DOHH2 (cell line): ENCODE measurements at regions not wholly inside any gene's neighbourhood (a gene's known extent, or its start where the extent isn't known, plus 50 kb on each side); places are given as distances from the start of the nearest gene placed in this dataset.

Experiments used
- H3F3A ChIP-seq: fragments of 200-600 bp; sonication (generic), shearing (Covaris generic); 2 replicates; pipeline ENCODE4 v1.6.0; 2016; ENCODE audit warnings: antibody characterized with exemption, mild to moderate bottlenecking; ENCODE audit not compliant: control insufficient read depth, insufficient read depth
- H3K27ac ChIP-seq: fragments of 200-600 bp; sonication (generic); 2 replicates; pipeline ENCODE4 v1.5.1; 2014; ENCODE audit warnings: low read depth, mild to moderate bottlenecking, low read length, moderate library complexity
- H3K27me3 ChIP-seq: fragments of 200-600 bp; sonication (generic); 2 replicates; pipeline ENCODE4 v1.6.1; 2014; ENCODE audit warnings: mild to moderate bottlenecking, low read length, mixed read lengths; ENCODE audit not compliant: control insufficient read depth
- H3K36me3 ChIP-seq: fragments of 200-600 bp; sonication (generic); 2 replicates; pipeline ENCODE4 v1.6.1; 2014; ENCODE audit warnings: mild to moderate bottlenecking, low read length, moderate library complexity, mixed read lengths; ENCODE audit not compliant: control insufficient read depth
- H3K4me1 ChIP-seq: fragments of 200-600 bp; sonication (generic); 2 replicates; pipeline ENCODE4 v1.6.1; 2014; ENCODE audit warnings: mild to moderate bottlenecking, low read length, mixed read lengths; ENCODE audit not compliant: control insufficient read depth
- H3K4me2 ChIP-seq: fragments of 200-600 bp; sonication (generic); 2 replicates; pipeline ENCODE4 v1.6.0; 2014; ENCODE audit warnings: mild to moderate bottlenecking, low read length, moderate library complexity
- H3K4me3 ChIP-seq: fragments of 200-600 bp; sonication (generic); 2 replicates; pipeline ENCODE4 v1.5.1; 2014; ENCODE audit warnings: mild to moderate bottlenecking, low read length, mixed read lengths
- H3K79me2 ChIP-seq: fragments of 200-600 bp; sonication (generic); 2 replicates; pipeline ENCODE4 v1.6.1; 2014; ENCODE audit warnings: mild to moderate bottlenecking, low read length, mixed read lengths; ENCODE audit not compliant: control insufficient read depth
- H3K9me2 ChIP-seq: fragments of 200-600 bp; sonication (generic); replicated peaks from 2 replicates; pipeline ENCODE4 v1.6.1; 2014; ENCODE audit warnings: mild to moderate bottlenecking, low read length, mixed read lengths; ENCODE audit not compliant: control insufficient read depth
- H3K9me3 ChIP-seq: fragments of 200-600 bp; sonication (generic); 2 replicates; pipeline ENCODE4 v1.6.1; 2014; ENCODE audit warnings: antibody characterized with exemption, low read length, mixed read lengths; ENCODE audit not compliant: control insufficient read depth, insufficient read depth
- H4K20me1 ChIP-seq: fragments of 200-600 bp; sonication (generic); 2 replicates; pipeline ENCODE4 v1.6.0; 2014; ENCODE audit warnings: low read depth, mild to moderate bottlenecking, antibody characterized with exemption, low read length, moderate library complexity; ENCODE audit not compliant: control insufficient read depth, insufficient read depth
- EZH2phosphoT487 ChIP-seq: fragments of 200-600 bp; sonication (generic); IDR thresholded peaks from 2 replicates; pipeline ENCODE4 v1.6.1; 2017; ENCODE audit warnings: borderline replicate concordance, mild to moderate bottlenecking, antibody characterized with exemption, low read length, moderate library complexity, mixed read lengths
- TF ChIP-seq, protein P1 (sequence below): fragments of 200-600 bp; sonication (generic); IDR thresholded peaks from one replicate; pipeline ENCODE4 v1.5.1; 2014; ENCODE audit warnings: antibody characterized with exemption, mild to moderate bottlenecking, low read depth, low read length; ENCODE audit not compliant: poor library complexity, severe bottlenecking

GRCh38 chr3:88220126-88220525 is 70.4 kb downstream of the C3orf38 start:
- H3K9me2 ChIP-seq, result no peaks in the 10 kb centered on the region
- H3F3A ChIP-seq, result no peaks in the 10 kb centered on the region
- no peaks in the 10 kb centered on the region for H3K9me3 ChIP-seq
- no peak overlapping the region for H3K4me3 ChIP-seq
- H3K36me3 ChIP-seq, result no peaks in the 10 kb centered on the region
- no peaks in the 10 kb centered on the region for H3K27me3 ChIP-seq
- H4K20me1 ChIP-seq, result no peaks in the 10 kb centered on the region
- no peak overlapping the region for H3K27ac ChIP-seq
- H3K79me2 ChIP-seq, result no peaks in the 10 kb centered on the region
- 0 out of 2 replicates have a peak, but pooled peaks cover 2% of the 10 kb centered on the region for H3K4me1 ChIP-seq
- TF ChIP-seq, protein P1, sequence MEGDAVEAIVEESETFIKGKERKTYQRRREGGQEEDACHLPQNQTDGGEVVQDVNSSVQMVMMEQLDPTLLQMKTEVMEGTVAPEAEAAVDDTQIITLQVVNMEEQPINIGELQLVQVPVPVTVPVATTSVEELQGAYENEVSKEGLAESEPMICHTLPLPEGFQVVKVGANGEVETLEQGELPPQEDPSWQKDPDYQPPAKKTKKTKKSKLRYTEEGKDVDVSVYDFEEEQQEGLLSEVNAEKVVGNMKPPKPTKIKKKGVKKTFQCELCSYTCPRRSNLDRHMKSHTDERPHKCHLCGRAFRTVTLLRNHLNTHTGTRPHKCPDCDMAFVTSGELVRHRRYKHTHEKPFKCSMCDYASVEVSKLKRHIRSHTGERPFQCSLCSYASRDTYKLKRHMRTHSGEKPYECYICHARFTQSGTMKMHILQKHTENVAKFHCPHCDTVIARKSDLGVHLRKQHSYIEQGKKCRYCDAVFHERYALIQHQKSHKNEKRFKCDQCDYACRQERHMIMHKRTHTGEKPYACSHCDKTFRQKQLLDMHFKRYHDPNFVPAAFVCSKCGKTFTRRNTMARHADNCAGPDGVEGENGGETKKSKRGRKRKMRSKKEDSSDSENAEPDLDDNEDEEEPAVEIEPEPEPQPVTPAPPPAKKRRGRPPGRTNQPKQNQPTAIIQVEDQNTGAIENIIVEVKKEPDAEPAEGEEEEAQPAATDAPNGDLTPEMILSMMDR, result no peak
- no peak for TF ChIP-seq EZH2phosphoT487
- H3K4me2 ChIP-seq, result no peak overlapping the region

DNA sequence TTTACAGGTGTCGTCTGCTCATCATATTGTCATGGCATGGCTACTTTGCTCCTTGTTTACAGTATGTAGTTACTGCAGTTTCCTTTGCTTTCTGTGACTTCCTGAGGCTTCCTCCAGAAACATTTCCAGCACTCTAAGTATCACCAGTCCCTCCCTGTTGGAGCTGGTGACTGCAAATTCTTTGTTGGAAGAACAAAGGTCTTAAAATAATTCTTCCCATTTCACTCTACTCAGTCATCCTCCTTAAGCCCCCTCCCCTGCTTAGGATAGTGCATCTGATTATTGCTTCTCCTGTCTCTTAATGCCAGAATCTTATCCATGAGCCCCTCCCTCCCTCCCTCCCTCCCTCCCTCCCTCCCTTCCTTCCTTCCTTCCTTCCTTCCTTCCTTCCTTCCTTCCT is 72.0 kb downstream of the C3orf38 start:
- Histone ChIP-seq H3K4me2 (no peak overlapping the region), H3F3A (no peaks in the 10 kb centered on the region), H3K4me3 (no peak overlapping the region), H3K27ac (no peak overlapping the region), H3K9me2 (no peaks in the 10 kb centered on the region), H3K36me3 (no peaks in the 10 kb centered on the region), H3K4me1 (0 out of 2 replicates have a peak, but pooled peaks cover 2% of the 10 kb centered on the region), H3K9me3 (no peaks in the 10 kb centered on the region), H3K27me3 (no peaks in the 10 kb centered on the region), H3K79me2 (no peaks in the 10 kb centered on the region), H4K20me1 (no peaks in the 10 kb centered on the region)
- no peak for TF ChIP-seq EZH2phosphoT487
- TF ChIP-seq, protein P1, result no peak

DNA sequence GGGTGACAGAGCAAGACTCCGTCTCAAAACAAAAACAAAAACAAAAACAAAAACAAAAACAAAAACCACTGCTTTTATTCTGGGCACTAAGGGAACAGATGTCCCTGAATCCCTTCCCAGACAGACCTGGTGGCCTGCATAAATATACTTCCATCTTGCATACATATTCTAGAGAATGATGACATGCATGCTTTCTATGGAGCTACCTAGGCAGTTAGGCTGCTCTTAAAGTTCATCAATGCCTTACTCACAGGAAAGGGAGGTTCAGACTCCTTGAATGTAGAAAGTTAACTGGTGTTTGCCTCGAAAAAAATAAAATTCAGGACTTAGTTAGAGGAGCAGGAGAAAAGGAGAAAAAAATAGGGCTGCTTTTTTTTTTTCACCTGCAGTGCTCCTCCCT is 72.6 kb downstream of the C3orf38 start:
- H3K9me2 ChIP-seq, result no peaks in the 10 kb centered on the region
- 0 out of 2 replicates have a peak, but pooled peaks cover 2% of the 10 kb centered on the region for H3K4me1 ChIP-seq
- no peaks in the 10 kb centered on the region for H3K9me3 ChIP-seq
- H3K4me3 ChIP-seq, result no peak overlapping the region
- TF ChIP-seq, protein P1, result no peak
- no peaks in the 10 kb centered on the region for H3K79me2 ChIP-seq
- no peaks in the 10 kb centered on the region for H3K27me3 ChIP-seq
- no peaks in the 10 kb centered on the region for H3F3A ChIP-seq
- H3K4me2 ChIP-seq, result no peak overlapping the region
- no peaks in the 10 kb centered on the region for H3K36me3 ChIP-seq
- no peaks in the 10 kb centered on the region for H4K20me1 ChIP-seq
- no peak overlapping the region for H3K27ac ChIP-seq
